Heart left ventricle (tissue), 16 donors: ENCODE measurements at regions not wholly inside any gene's neighbourhood (a gene's known extent, or its start where the extent isn't known, plus 50 kb on each side); places are given as distances from the start of the nearest gene placed in this dataset.

ENCODE experiments used
- ATAC-seq, 4 donors: fragments of 200-7000 bp; cut with Tn5 transposase; one replicate each; pipeline ENCODE4 v1.9.1; 2020 to 2022; ENCODE audit warnings: moderate library complexity in 4 of 4, mild to moderate bottlenecking in 3 of 4, moderate number of reproducible peaks in 1 of 4
- DNase-seq, 5 donors: peaks; one replicate each; pipeline ENCODE4 v3.0.0-alpha.2; 2020
- H3K27ac ChIP-seq, 12 donors: fragments of 200-600 bp; sonication (generic) in 4 of 12; one replicate each; pipeline versions ENCODE4 v1.5.0 to v1.8.0; 2016 to 2022; ENCODE audit warnings: mild to moderate bottlenecking in 2 of 12
- H3K27me3 ChIP-seq, 9 donors: fragments of 200-600 bp; sonication (generic) in 2 of 9; one replicate each; pipeline versions ENCODE4 v1.5.1 to v1.8.0; 2016 to 2022; ENCODE audit warnings: mild to moderate bottlenecking in 3 of 9
- H3K36me3 ChIP-seq, 9 donors: fragments of 200-600 bp; sonication (generic) in 2 of 9; one replicate each; pipeline versions ENCODE4 v1.5.0 to v1.8.0; 2018 to 2022; ENCODE audit warnings: mild to moderate bottlenecking in 2 of 9
- H3K4me1 ChIP-seq, 12 donors: fragments of 200-600 bp; sonication (generic) in 4 of 12; one replicate each; pipeline versions ENCODE4 v1.5.0 to v1.8.0; 2016 to 2022; ENCODE audit warnings: mild to moderate bottlenecking in 3 of 12
- H3K4me3 ChIP-seq, 12 donors: fragments of 200-600 bp; sonication (generic) in 4 of 12; one replicate each; pipeline versions ENCODE4 v1.5.0 to v1.8.0; 2017 to 2022; ENCODE audit warnings: mild to moderate bottlenecking in 9 of 12, moderate library complexity in 4 of 12
- H3K9me3 ChIP-seq, 12 donors: fragments of 200-600 bp; sonication (generic) in 4 of 12; one replicate each; pipeline versions ENCODE4 v1.5.0 to v1.8.0; 2016 to 2022; ENCODE audit warnings: mild to moderate bottlenecking in 1 of 12
- POLR2A ChIP-seq, 2 donors: fragments of 450-650 bp; IDR thresholded peaks; one replicate each; pipeline ENCODE4 v1.6.1; 2017; ENCODE audit warnings: antibody characterized with exemption in 2 of 2, mild to moderate bottlenecking in 2 of 2, moderate library complexity in 2 of 2
- WGBS, 4 donors: extraction: QIAGEN DNeasy Blood & Tissue Kit in 2 of 4; methylation state at CpG; one replicate each; pipeline versions ENCODE4 v1.1.5 to v1.1.7; 2013 to 2018; 5-methylcytosine and 5-hydroxymethylcytosine counted together
- intact Hi-C, 10 donors: fragments of 100-400 bp; cut with DNase I; formaldehyde crosslinking; loops; one replicate each; pipeline versions ENCODE4 v1.11.1 to v1.14.2; 2022
- TF ChIP-seq, protein P1 (sequence below), 12 donors: fragments of 200-600 bp; sonication (generic) in 4 of 12; IDR thresholded peaks; one replicate each; pipeline versions ENCODE4 v1.5.0 to v1.8.0; 2018 to 2022; ENCODE audit warnings: antibody characterized with exemption in 12 of 12, mild to moderate bottlenecking in 5 of 12
- donor health status: ischemic (EF 13 %, LVEDD 7.1; RV severe dilation, severe dysfunction).
- donor health status: healthy with polysubstance abuse.
- donor health status: DM: no; HTN: yes; CAD: no.
- donor health status: DM: no; HTN: no; CAD: no.
- donor health status: ischemic (EF 25% LVEDD 6.9; RV normal size, moderate dysfunction).
- donor health status: ischemic (EF 25% LVEDD 5.7; RV mildly dilated, moderate dysfunction).
- donor health status: healthy.
- donor health status: DM: yes; HTN: yes; CAD: no.
- donor health status: ischemic (EF 35%, LVEDD 5.7; RV mildly dilated, moderate dysfunction).
- donor health status: nonischemic (EF 11% LVEDD 7.7; RV severe dilation, severe dysfunction).
- donor health status: DM: yes; HTN: yes; CAD: no.
- donor health status: PGD.
- donor health status: ischemic (EF 29% LVEDD 5.4; RV normal size, mild dysfunction).
- donor health status: nonischemic (EF 23%, LVEDD 6.1; RV moderate dilation, normal function).

GRCh38 chr1:104854529-104854928 lies 1104.8 kb downstream of the AMY1C start:
- DNase-seq: no peak
- 62 to 67% (median 64%) methylated on average over 2 of the region's 2 CpGs for WGBS, 4 donors
- Histone ChIP-seq H3K27me3 (no peaks in the 10 kb centered on the region), H3K9me3 (peaks cover 0 to 10% (median 0%) of the 10 kb centered on the region in 12 donors), H3K27ac (no peak overlapping the region), H3K4me1 (no peaks in the 10 kb centered on the region), H3K4me3 (no peak overlapping the region), H3K36me3 (no peaks in the 10 kb centered on the region)
- intact Hi-C loops: no loop called here
- TF ChIP-seq POLR2A (IDR thresholded peaks at IDR 0.05): no peak
- TF ChIP-seq, protein P1, sequence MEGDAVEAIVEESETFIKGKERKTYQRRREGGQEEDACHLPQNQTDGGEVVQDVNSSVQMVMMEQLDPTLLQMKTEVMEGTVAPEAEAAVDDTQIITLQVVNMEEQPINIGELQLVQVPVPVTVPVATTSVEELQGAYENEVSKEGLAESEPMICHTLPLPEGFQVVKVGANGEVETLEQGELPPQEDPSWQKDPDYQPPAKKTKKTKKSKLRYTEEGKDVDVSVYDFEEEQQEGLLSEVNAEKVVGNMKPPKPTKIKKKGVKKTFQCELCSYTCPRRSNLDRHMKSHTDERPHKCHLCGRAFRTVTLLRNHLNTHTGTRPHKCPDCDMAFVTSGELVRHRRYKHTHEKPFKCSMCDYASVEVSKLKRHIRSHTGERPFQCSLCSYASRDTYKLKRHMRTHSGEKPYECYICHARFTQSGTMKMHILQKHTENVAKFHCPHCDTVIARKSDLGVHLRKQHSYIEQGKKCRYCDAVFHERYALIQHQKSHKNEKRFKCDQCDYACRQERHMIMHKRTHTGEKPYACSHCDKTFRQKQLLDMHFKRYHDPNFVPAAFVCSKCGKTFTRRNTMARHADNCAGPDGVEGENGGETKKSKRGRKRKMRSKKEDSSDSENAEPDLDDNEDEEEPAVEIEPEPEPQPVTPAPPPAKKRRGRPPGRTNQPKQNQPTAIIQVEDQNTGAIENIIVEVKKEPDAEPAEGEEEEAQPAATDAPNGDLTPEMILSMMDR (IDR thresholded peaks at IDR 0.05): no peak
- ATAC-seq: no peak

DNA sequence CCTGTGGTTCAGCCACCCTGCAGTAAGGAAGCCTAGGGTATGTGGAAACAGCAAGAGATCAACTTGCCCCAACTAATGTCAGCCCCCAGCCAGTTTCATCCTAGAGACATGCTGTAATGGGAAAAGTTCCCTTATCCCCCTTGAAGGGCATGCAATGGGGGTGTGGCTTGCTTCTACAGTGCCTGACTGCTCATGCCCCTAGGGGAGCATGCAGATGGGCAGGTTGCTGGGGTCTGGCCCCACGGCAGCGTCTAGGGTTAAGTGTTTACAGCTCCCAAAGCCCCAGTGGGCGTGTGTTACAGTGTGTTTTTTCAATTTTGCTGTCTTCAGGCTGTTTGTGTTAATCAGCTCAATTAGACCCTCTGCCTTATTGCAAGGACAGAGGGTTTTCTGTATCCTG lies 1105.9 kb downstream of the AMY1C start:
- Histone ChIP-seq H3K27ac (no peak overlapping the region), H3K36me3 (no peaks in the 10 kb centered on the region), H3K27me3 (no peaks in the 10 kb centered on the region), H3K4me3 (no peak overlapping the region), H3K9me3 (peaks cover 0 to 18% (median 0%) of the 10 kb centered on the region in 12 donors), H3K4me1 (no peaks in the 10 kb centered on the region)
- intact Hi-C loops: no loop called here
- no peak for DNase-seq
- 48 to 69% (median 57%) methylated on average over 1 to 3 of the region's 3 CpGs for WGBS, 4 donors
- ATAC-seq: no peak
- TF ChIP-seq POLR2A (IDR thresholded peaks at IDR 0.05): no peak
- TF ChIP-seq, protein P1 (IDR thresholded peaks at IDR 0.05): no peak

DNA sequence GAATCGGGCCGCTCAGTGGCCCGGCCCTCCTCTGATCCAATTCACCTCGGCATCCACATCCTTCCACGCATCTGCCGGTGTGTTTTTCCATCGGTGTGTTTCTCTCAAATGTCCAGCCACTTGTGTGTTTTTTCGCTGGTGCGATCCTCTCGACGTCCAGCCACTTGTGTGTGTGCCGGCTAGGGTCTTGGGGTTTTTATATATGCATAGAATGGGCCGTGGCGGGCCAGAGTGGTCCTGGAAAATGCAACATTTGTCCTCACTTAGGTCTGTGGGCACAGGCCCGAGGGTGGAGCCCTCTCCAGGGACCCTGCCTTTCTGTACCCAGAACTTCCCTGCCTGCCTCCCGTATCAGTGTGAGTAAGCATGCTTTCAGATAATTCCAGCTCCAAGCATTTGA lies 1106.4 kb downstream of the AMY1C start:
- intact Hi-C loops: no loop called here
- ATAC-seq (no peak), DNase-seq (no peak)
- no peaks in the 10 kb centered on the region for H3K27me3 ChIP-seq
- peaks cover 0 to 20% (median 0%) of the 10 kb centered on the region in 12 donors for H3K9me3 ChIP-seq
- WGBS, 4 donors: 83 to 86% (median 84%) methylated on average over 16 of the region's 16 CpGs
- no peaks in the 10 kb centered on the region for H3K4me1 ChIP-seq
- no peak for TF ChIP-seq POLR2A (IDR thresholded peaks at IDR 0.05)
- TF ChIP-seq, protein P1 (IDR thresholded peaks at IDR 0.05): no peak
- no peak overlapping the region for H3K27ac ChIP-seq
- H3K4me3 ChIP-seq: no peak overlapping the region
- H3K36me3 ChIP-seq: no peaks in the 10 kb centered on the region

DNA sequence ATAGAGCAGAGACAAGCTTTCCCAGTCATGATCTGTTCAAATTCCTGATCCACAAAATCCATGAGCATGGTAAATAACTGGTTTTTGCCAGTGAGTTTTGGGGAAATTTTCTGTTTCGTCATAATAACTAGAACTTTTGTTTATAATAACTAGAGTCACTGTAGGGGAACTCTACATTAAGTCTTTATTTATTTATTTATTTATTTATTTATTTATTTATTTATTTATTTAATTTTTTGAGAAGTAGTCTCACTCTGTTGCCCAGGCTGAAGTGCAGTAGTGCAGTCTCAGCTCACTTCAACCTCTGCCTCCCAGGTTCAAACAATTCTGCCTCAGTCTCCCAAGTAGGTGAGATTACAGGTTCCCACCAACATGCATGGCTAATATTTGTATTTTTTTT lies 1106.8 kb downstream of the AMY1C start:
- WGBS, 4 donors: 85 to 94% (median 87%) methylated on average over 1 of the region's 1 CpG
- no peak for ATAC-seq
- intact Hi-C loops: no loop called here
- H3K36me3 ChIP-seq: no peaks in the 10 kb centered on the region
- no peak overlapping the region for H3K27ac ChIP-seq
- TF ChIP-seq, protein P1 (IDR thresholded peaks at IDR 0.05): no peak
- no peak for TF ChIP-seq POLR2A (IDR thresholded peaks at IDR 0.05)
- H3K4me3 ChIP-seq: no peak overlapping the region
- no peaks in the 10 kb centered on the region for H3K27me3 ChIP-seq
- no peaks in the 10 kb centered on the region for H3K4me1 ChIP-seq
- DNase-seq: no peak
- peaks cover 0 to 24% (median 0%) of the 10 kb centered on the region in 12 donors for H3K9me3 ChIP-seq
